CD14-positive monocyte (primary cell): ENCODE measurements at regions not wholly inside any gene's neighbourhood (a gene's known extent, or its start where the extent isn't known, plus 50 kb on each side); places are given as distances from the start of the nearest gene placed in this dataset.

Experiments
- DNase-seq, 3 donors: peaks; one replicate each; pipeline ENCODE4 v3.0.0-alpha.2; 2011 to 2022
- H2AFZ ChIP-seq: 2 replicates; pipeline ENCODE4 v1.6.0; 2012; ENCODE audit warnings: mild to moderate bottlenecking, low read depth, low read length, inconsistent platforms; ENCODE audit not compliant: insufficient read depth, poor library complexity, severe bottlenecking
- H3K27ac ChIP-seq, 2 donors: 1 replicate in 1 of 2; 2 replicates in 1 of 2; pipeline ENCODE4 v1.5.1; 2012 to 2013; ENCODE audit warnings: low read length in 2 of 2, control low read depth in 1 of 2, inconsistent platforms in 1 of 2, low read depth in 1 of 2, mild to moderate bottlenecking in 1 of 2
- H3K27me3 ChIP-seq, 2 donors: one replicate each; pipeline versions ENCODE4 v1.6.0 to v1.6.1; 2011 to 2013; ENCODE audit warnings: low read length in 2 of 2; ENCODE audit not compliant: control insufficient read depth in 2 of 2, insufficient read depth in 2 of 2
- H3K36me3 ChIP-seq, 2 donors: replicated peaks in 1 of 2; 1 replicate in 1 of 2; 2 replicates in 1 of 2; pipeline versions ENCODE4 v1.5.1 to v1.6.1; 2012 to 2013; ENCODE audit warnings: low read length in 2 of 2, control low read depth in 1 of 2, inconsistent platforms in 1 of 2, mild to moderate bottlenecking in 1 of 2; ENCODE audit not compliant: insufficient read depth in 2 of 2, control insufficient read depth in 1 of 2
- H3K4me1 ChIP-seq, 2 donors: 1 replicate in 1 of 2; 2 replicates in 1 of 2; pipeline versions ENCODE4 v1.5.1 to v1.6.1; 2012 to 2013; ENCODE audit warnings: low read length in 2 of 2, control low read depth in 1 of 2, inconsistent platforms in 1 of 2, mild to moderate bottlenecking in 1 of 2, moderate library complexity in 1 of 2; ENCODE audit not compliant: insufficient read depth in 2 of 2, control insufficient read depth in 1 of 2
- H3K4me2 ChIP-seq: replicated peaks from 2 replicates; pipeline ENCODE3; 2012; ENCODE audit warnings: low read length, moderate library complexity, mild to moderate bottlenecking; ENCODE audit not compliant: poor library complexity, severe bottlenecking; ENCODE audit errors: extremely low read depth
- H3K4me3 ChIP-seq, 3 experiments: fragments of 200-600 bp in 1 of 3; sonication (generic) in 1 of 3; replicated peaks in 1 of 3; 1 replicate in 2 of 3; 2 replicates in 1 of 3; pipeline ENCODE4 v1.5.1; 2011 to 2013; ENCODE audit warnings: low read length in 3 of 3, mild to moderate bottlenecking in 3 of 3, control low read depth in 2 of 3, low read depth in 2 of 3, inconsistent platforms in 1 of 3, moderate library complexity in 1 of 3
- H3K79me2 ChIP-seq: 2 replicates; pipeline ENCODE4 v1.6.0; 2012; ENCODE audit warnings: mild to moderate bottlenecking, control low read depth, inconsistent platforms, low read length, moderate library complexity; ENCODE audit not compliant: insufficient read depth
- H3K9ac ChIP-seq: 2 replicates; pipeline ENCODE4 v1.6.0; 2017; ENCODE audit warnings: low read length, mild to moderate bottlenecking; ENCODE audit not compliant: insufficient read depth, poor library complexity, severe bottlenecking
- H3K9me3 ChIP-seq, 2 donors: replicated peaks in 1 of 2; 1 replicate in 1 of 2; 2 replicates in 1 of 2; pipeline versions ENCODE4 v1.5.1 to v1.6.1; 2012 to 2013; ENCODE audit warnings: low read length in 2 of 2, control low read depth in 1 of 2; ENCODE audit not compliant: control insufficient read depth in 1 of 2, insufficient read depth in 1 of 2
- H4K20me1 ChIP-seq: 2 replicates; pipeline ENCODE4 v1.6.0; 2012; ENCODE audit warnings: mild to moderate bottlenecking, low read length, control low read depth, moderate library complexity; ENCODE audit not compliant: insufficient read depth
- H3K27ac Mint-ChIP-seq, 7 donors: one replicate each; pipeline ENCODE4 v1.8.0; 2020; ENCODE audit warnings: mild to moderate bottlenecking in 7 of 7, mixed read lengths in 7 of 7, moderate library complexity in 6 of 7, inconsistent platforms in 2 of 7
- H3K27me3 Mint-ChIP-seq, 3 donors: one replicate each; pipeline ENCODE4 v1.8.0; 2021 to 2022; ENCODE audit warnings: low read depth in 3 of 3, mild to moderate bottlenecking in 3 of 3, mixed read lengths in 3 of 3, moderate library complexity in 3 of 3, inconsistent platforms in 1 of 3
- H3K36me3 Mint-ChIP-seq, 2 donors: one replicate each; pipeline ENCODE4 v1.8.0; 2020; ENCODE audit warnings: mixed read lengths in 2 of 2, inconsistent platforms in 1 of 2, mild to moderate bottlenecking in 1 of 2
- H3K4me1 Mint-ChIP-seq: one replicate; pipeline ENCODE4 v1.8.0; 2020; ENCODE audit warnings: mild to moderate bottlenecking, mixed read lengths
- H3K4me3 Mint-ChIP-seq, 2 donors: one replicate each; pipeline ENCODE4 v1.8.0; 2020; ENCODE audit warnings: mild to moderate bottlenecking in 2 of 2, mixed read lengths in 2 of 2, moderate library complexity in 1 of 2
- H3K9me3 Mint-ChIP-seq, 7 donors: one replicate each; pipeline ENCODE4 v1.8.0; 2020 to 2022; ENCODE audit warnings: mixed read lengths in 7 of 7, mild to moderate bottlenecking in 6 of 7, moderate library complexity in 6 of 7, inconsistent platforms in 2 of 7
- WGBS: methylation state at CpG from one replicate; pipeline ENCODE4 v1.1.5; 2013; ENCODE audit warnings: missing lambda C conversion rate; ENCODE audit not compliant: insufficient coverage; 5-methylcytosine and 5-hydroxymethylcytosine counted together
- intact Hi-C, 2 donors: fragments of 100-400 bp; cut with micrococcal nuclease; formaldehyde crosslinking; loops; one replicate each; pipeline versions ENCODE4 v1.15.0 to v1.15.1; 2023
- TF ChIP-seq, protein P1 (sequence below): fragments of 200-600 bp; IDR thresholded peaks from one replicate; pipeline ENCODE4 v1.8.0; 2022; ENCODE audit warnings: antibody characterized with exemption, mild to moderate bottlenecking

DNA sequence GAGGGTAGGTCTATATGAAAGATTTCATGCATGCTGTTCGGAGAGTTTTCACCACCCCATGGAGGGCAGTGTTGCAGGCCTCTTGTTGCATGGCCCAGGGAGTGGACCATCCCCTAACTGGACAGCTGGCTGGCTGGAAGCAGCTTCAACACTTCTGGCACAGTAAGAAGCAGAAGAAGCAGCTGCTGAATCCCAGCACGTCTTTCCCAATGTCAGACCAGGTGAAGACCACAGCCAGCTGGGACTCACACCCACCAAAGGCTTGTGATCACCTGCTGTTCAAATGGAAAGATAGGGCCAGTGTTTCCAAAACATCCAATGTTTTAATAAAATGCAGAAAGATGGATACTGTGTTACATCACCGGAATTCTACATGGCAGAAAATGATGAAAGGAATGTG lies 1423.6 kb downstream of the AACS start:
- peaks cover 5 to 23% of the 10 kb centered on the region in 2 donors for H3K9me3 ChIP-seq
- no peaks in the 10 kb centered on the region for H3K79me2 ChIP-seq
- H3K9me3 Mint-ChIP-seq = peaks cover 4 to 20% (median 11%) of the 10 kb centered on the region in 7 donors
- H4K20me1 ChIP-seq = no peaks in the 10 kb centered on the region
- H2AFZ ChIP-seq = no peak overlapping the region
- H3K9ac ChIP-seq = no peak overlapping the region
- no peaks in the 10 kb centered on the region for H3K4me1 ChIP-seq
- no peak overlapping the region for H3K4me3 Mint-ChIP-seq
- no peak for DNase-seq
- H3K36me3 Mint-ChIP-seq = no peaks in the 10 kb centered on the region
- intact Hi-C loops = no loop called here
- TF ChIP-seq, protein P1, sequence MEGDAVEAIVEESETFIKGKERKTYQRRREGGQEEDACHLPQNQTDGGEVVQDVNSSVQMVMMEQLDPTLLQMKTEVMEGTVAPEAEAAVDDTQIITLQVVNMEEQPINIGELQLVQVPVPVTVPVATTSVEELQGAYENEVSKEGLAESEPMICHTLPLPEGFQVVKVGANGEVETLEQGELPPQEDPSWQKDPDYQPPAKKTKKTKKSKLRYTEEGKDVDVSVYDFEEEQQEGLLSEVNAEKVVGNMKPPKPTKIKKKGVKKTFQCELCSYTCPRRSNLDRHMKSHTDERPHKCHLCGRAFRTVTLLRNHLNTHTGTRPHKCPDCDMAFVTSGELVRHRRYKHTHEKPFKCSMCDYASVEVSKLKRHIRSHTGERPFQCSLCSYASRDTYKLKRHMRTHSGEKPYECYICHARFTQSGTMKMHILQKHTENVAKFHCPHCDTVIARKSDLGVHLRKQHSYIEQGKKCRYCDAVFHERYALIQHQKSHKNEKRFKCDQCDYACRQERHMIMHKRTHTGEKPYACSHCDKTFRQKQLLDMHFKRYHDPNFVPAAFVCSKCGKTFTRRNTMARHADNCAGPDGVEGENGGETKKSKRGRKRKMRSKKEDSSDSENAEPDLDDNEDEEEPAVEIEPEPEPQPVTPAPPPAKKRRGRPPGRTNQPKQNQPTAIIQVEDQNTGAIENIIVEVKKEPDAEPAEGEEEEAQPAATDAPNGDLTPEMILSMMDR = no peak
- no peak overlapping the region for H3K27ac Mint-ChIP-seq
- no peak overlapping the region for H3K4me3 ChIP-seq
- no peaks in the 10 kb centered on the region for H3K36me3 ChIP-seq
- H3K4me1 Mint-ChIP-seq = no peaks in the 10 kb centered on the region
- no peak overlapping the region for H3K27ac ChIP-seq
- H3K27me3 Mint-ChIP-seq = no peaks in the 10 kb centered on the region
- H3K27me3 ChIP-seq = no peaks in the 10 kb centered on the region
- 83% methylated on average over 3 of the region's 3 CpGs for WGBS
- no peak overlapping the region for H3K4me2 ChIP-seq

DNA sequence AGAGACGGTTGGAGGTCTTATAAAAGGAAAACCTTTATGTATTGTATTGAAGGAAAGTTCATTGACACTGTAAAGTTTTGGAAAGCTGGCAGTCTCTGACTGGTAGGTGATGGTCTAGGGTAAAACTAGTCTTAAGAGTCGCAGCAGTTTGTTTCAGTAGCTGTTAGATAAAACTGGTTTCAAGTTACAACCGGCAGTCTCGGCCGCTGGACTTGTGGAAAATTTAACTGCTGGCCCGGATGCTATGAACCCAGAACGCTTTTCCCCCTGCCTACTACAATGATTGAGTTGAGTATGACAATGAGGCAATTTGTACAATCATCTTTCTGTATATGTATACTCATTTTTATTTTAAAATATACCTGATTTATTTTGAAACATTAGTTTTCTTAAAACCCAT lies 1426.9 kb downstream of the AACS start:
- Histone ChIP-seq H3K4me2 (no peak overlapping the region), H3K36me3 (no peaks in the 10 kb centered on the region), H2AFZ (no peak overlapping the region), H3K79me2 (no peaks in the 10 kb centered on the region), H3K27ac (no peak overlapping the region), H4K20me1 (no peaks in the 10 kb centered on the region), H3K9ac (no peak overlapping the region), H3K4me1 (no peaks in the 10 kb centered on the region), H3K9me3 (peaks cover 5 to 17% of the 10 kb centered on the region in 2 donors), H3K4me3 (no peak overlapping the region), H3K27me3 (no peaks in the 10 kb centered on the region)
- intact Hi-C loops = no loop called here
- Mint-ChIP-seq H3K36me3 (no peaks in the 10 kb centered on the region), H3K27ac (no peak overlapping the region), H3K9me3 (peaks cover 4 to 17% (median 11%) of the 10 kb centered on the region in 7 donors), H3K27me3 (no peaks in the 10 kb centered on the region), H3K4me1 (no peaks in the 10 kb centered on the region), H3K4me3 (no peak overlapping the region)
- TF ChIP-seq, protein P1 = no peak
- DNase-seq = no peak
- WGBS = 69% methylated on average over 2 of the region's 7 CpGs
